ENCODE measurements at regions not wholly inside any gene's neighbourhood (a gene's known extent, or its start where the extent isn't known, plus 50 kb on each side); places are given as distances from the start of the nearest gene placed in this dataset.
"Not testable (repeated sequence)": the region's sequence is repeated elsewhere in the genome, so short reads cannot be mapped to it uniquely, and the experiment has no call there.

DNA sequence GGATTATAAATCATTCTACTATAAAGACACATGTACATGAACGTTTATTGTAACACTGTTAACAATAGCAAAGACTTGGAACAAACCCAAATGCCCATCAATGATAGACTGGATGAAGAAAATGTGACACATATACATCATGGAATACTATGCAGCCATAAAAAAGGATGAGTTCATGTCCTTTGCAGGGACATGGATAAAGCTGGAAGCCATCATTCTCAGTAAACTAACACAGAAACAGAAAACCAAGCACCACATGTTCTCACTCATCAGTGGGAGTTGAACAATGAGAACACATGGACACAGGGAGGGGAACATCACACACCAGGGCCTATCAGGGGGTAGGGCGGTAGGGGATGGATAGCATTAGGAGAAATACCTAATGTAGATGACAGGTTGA lies 202.7 kb downstream of the ENC1 start:
- intact Hi-C loops (cut with micrococcal nuclease); RAD21 ChIA-PET (ENCODE audit: low non-redundant PET in 1 of 2, low total read pairs in 2 of 2, uncharacterized antibody in 2 of 2, unreplicated experiment in 2 of 2); H2AFZ ChIP-seq (ENCODE audit: low read depth, low read length, poor library complexity, severe bottlenecking); H3K4me1 ChIP-seq (ENCODE audit: control insufficient read depth in 1 of 2, insufficient read depth in 2 of 2, low read length in 2 of 2); H3K79me2 ChIP-seq (ENCODE audit: insufficient read depth, low read length); H3K4me2 ChIP-seq (ENCODE audit: low read length); CTCF ChIA-PET; ATAC-seq; H3K9ac ChIP-seq (ENCODE audit: low read length); DNase-seq (ENCODE audit: low read depth, low spot score); H3K27ac ChIP-seq (ENCODE audit: low read depth, low read length); H3K9me3 ChIP-seq (ENCODE audit: control insufficient read depth in 1 of 2, insufficient read depth in 1 of 2, low read depth in 1 of 2, low read length in 2 of 2); H4K20me1 ChIP-seq (ENCODE audit: insufficient read depth); H3K36me3 ChIP-seq (ENCODE audit: control insufficient read depth in 1 of 2, insufficient read depth in 2 of 2, low read length in 2 of 2); BruUV-seq (replicated peaks); POLR2A ChIA-PET; H3K9me2 ChIP-seq (ENCODE audit: insufficient read depth); H3K4me3 ChIP-seq (replicated peaks in 1 of 2; ENCODE audit: low read depth in 1 of 2, low read length in 2 of 2); H3K27me3 ChIP-seq (ENCODE audit: insufficient read depth, low read length): not testable (repeated sequence)

- BruUV-seq (replicated peaks) = no TSS peak
- Histone ChIP-seq H3K4me2 (ENCODE audit: low read length) (no peak overlapping the region), H4K20me1 (ENCODE audit: insufficient read depth) (no peaks in the 10 kb centered on the region), H3K36me3 (ENCODE audit: control insufficient read depth in 1 of 2, insufficient read depth in 2 of 2, low read length in 2 of 2) (no peaks in the 10 kb centered on the region), H3K27me3 (ENCODE audit: insufficient read depth, low read length) (no peaks in the 10 kb centered on the region), H2AFZ (ENCODE audit: low read depth, low read length, poor library complexity, severe bottlenecking) (no peak overlapping the region), H3K9ac (ENCODE audit: low read length) (no peak overlapping the region), H3K27ac (ENCODE audit: low read depth, low read length) (no peak overlapping the region), H3K9me3 (ENCODE audit: control insufficient read depth in 1 of 2, insufficient read depth in 1 of 2, low read depth in 1 of 2, low read length in 2 of 2) (no peaks in the 10 kb centered on the region), H3K9me2 (ENCODE audit: insufficient read depth) (no peaks in the 10 kb centered on the region), H3K79me2 (ENCODE audit: insufficient read depth, low read length) (no peaks in the 10 kb centered on the region), H3K4me1 (ENCODE audit: control insufficient read depth in 1 of 2, insufficient read depth in 2 of 2, low read length in 2 of 2) (no peaks in the 10 kb centered on the region), H3K4me3 (replicated peaks in 1 of 2; ENCODE audit: low read depth in 1 of 2, low read length in 2 of 2) (no peak overlapping the region)
- ChIA-PET CTCF (no interaction called here), RAD21 (ENCODE audit: low non-redundant PET in 1 of 2, low total read pairs in 2 of 2, uncharacterized antibody in 2 of 2, unreplicated experiment in 2 of 2) (no interaction called here), POLR2A (no interaction called here)
- TF ChIP-seq CEBPB (IDR thresholded peaks at IDR 0.05; ENCODE audit: low read depth) (no peak), SRF (IDR thresholded peaks at IDR 0.05; ENCODE audit: low read depth) (no peak), FOSL1 (IDR thresholded peaks at IDR 0.05; ENCODE audit: low read depth) (no peak), EZH2phosphoT487 (IDR thresholded peaks at IDR 0.05; ENCODE audit: borderline replicate concordance) (no peak), TCF7L2 (IDR thresholded peaks at IDR 0.05; ENCODE audit: borderline replicate concordance, extremely low read depth, insufficient read depth, insufficient read length) (no peak)
- TF ChIP-seq, protein P1, sequence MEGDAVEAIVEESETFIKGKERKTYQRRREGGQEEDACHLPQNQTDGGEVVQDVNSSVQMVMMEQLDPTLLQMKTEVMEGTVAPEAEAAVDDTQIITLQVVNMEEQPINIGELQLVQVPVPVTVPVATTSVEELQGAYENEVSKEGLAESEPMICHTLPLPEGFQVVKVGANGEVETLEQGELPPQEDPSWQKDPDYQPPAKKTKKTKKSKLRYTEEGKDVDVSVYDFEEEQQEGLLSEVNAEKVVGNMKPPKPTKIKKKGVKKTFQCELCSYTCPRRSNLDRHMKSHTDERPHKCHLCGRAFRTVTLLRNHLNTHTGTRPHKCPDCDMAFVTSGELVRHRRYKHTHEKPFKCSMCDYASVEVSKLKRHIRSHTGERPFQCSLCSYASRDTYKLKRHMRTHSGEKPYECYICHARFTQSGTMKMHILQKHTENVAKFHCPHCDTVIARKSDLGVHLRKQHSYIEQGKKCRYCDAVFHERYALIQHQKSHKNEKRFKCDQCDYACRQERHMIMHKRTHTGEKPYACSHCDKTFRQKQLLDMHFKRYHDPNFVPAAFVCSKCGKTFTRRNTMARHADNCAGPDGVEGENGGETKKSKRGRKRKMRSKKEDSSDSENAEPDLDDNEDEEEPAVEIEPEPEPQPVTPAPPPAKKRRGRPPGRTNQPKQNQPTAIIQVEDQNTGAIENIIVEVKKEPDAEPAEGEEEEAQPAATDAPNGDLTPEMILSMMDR (IDR thresholded peaks at IDR 0.05 in 2 of 3, conservative IDR thresholded peaks at IDR 0.05 in 1 of 3; ENCODE audit: borderline replicate concordance in 1 of 3, insufficient read depth in 1 of 3, low read depth in 2 of 3, low read length in 2 of 3) = no peak
- ATAC-seq (no peak), DNase-seq (ENCODE audit: low read depth, low spot score) (no peak)
- intact Hi-C loops (cut with micrococcal nuclease) = no loop called here
Measured at GRCh38 chr5:74433896-74434829, 206.4 kb downstream of the ENC1 start.
